ENCODE measurements at regions not wholly inside any gene's neighbourhood (a gene's known extent, or its start where the extent isn't known, plus 50 kb on each side); places are given as distances from the start of the nearest gene placed in this dataset.

GRCh38 chr16:86078121-86078600 is 179.2 kb downstream of the IRF8 start:
- TF ChIP-seq, protein P1, sequence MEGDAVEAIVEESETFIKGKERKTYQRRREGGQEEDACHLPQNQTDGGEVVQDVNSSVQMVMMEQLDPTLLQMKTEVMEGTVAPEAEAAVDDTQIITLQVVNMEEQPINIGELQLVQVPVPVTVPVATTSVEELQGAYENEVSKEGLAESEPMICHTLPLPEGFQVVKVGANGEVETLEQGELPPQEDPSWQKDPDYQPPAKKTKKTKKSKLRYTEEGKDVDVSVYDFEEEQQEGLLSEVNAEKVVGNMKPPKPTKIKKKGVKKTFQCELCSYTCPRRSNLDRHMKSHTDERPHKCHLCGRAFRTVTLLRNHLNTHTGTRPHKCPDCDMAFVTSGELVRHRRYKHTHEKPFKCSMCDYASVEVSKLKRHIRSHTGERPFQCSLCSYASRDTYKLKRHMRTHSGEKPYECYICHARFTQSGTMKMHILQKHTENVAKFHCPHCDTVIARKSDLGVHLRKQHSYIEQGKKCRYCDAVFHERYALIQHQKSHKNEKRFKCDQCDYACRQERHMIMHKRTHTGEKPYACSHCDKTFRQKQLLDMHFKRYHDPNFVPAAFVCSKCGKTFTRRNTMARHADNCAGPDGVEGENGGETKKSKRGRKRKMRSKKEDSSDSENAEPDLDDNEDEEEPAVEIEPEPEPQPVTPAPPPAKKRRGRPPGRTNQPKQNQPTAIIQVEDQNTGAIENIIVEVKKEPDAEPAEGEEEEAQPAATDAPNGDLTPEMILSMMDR (IDR thresholded peaks at IDR 0.05) = no peak
- no peak for TF ChIP-seq POLR2AphosphoS5 (IDR thresholded peaks at IDR 0.05)
- TF ChIP-seq POLR2A (IDR thresholded peaks at IDR 0.05) = no peak
